Stimulated activated CD8-positive, alpha-beta memory T cell treated with anti-CD3 and anti-CD28 coated beads, Interleukin-15, amount 100 ng/mL, for 48 hours (primary cell): ENCODE measurements at regions not wholly inside any gene's neighbourhood (a gene's known extent, or its start where the extent isn't known, plus 50 kb on each side); places are given as distances from the start of the nearest gene placed in this dataset.

ENCODE experiments used
- DNase-seq, 2 donors: peaks; one replicate each; pipeline ENCODE4 v3.0.0-alpha.2; 2020; ENCODE audit warnings: low read depth in 2 of 2

DNA sequence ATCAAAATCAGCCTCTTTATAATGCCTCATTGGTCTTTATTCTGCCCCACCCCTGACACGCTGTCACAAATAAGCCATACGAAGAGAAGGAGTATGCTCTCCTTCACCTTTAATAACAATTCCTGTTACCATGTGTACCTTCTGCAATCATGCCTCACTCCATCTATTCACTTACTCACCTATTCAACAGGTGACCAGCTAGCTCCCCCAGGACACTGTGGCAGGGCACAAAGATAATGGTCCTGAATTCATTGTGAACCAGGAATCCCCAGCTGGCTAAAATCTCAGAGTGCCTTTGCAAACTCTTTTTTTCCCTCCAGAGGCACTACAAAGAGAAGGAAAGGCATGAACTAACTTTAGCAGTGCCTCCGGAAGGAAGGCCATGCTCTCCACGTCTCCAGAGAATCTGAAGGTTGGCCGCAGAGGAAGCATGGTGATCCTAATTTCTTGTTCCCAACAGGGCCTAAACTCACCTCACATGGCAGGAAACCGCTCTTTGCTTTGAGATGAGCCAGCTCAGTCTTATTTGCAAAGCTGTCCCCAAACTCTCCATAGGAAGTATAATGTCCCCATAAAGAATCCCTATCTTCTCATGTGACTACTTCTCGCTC, 590.3 kb downstream of the BUD13 start:
- DNase-seq = no peak

DNA sequence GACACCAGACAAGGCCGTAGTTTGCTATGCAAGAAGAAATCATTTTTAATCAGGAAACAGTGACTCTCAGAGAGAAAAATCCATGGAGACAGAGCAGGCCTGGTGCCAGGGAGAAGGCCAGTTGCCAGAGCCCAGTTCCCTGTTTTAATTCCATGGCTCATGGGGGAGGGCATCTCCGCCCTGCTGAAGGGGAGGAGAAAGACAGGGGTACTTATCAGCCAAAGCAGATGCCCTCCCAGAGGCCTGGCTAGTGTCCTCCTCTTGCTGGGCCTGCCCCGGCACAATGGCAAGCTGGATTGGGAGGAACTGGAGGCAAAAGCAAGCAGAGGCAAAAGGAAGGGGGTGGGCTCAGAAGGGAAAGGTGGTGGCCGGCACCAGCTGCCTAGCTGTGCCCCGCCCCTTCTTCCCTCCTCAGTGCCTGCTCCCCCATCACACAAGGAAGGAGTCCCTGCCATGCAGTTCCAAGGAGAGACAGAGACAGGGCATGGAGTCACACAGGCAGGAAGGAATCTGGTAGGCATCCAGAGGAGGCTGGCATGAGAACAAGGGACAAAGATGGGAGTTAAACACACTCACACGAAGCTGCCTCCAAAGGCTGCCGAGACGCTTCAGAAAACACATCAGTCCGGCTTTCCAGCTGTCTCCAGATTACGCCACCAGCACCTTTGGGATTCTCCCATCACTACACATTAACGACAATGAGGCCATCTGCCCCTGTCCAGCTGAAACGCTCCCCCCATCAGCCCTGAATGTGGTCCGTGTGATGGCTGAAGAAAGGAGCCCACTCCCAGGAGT, 591.8 kb downstream of the BUD13 start:
- no peak for DNase-seq

DNA sequence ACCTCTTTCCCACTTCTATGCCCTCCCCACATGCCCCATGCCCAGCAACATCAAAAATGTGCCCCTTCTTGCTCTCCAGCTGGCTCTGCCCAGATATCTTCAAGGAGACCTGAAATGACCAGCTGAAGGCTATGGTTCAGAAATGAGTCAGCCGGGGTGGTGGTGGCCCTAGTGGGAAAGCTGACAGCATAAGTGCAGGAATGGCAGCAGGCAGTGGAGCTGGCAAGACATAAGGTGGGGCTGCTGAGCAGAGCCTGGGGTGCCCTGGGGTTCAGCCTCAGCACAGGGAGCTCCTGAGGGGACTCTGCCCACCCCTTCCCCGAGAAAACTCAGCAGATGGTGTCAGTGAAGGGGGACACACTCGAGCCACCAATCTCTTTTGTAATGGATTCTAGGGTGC, 593.4 kb downstream of the BUD13 start:
- DNase-seq = no peak

DNA sequence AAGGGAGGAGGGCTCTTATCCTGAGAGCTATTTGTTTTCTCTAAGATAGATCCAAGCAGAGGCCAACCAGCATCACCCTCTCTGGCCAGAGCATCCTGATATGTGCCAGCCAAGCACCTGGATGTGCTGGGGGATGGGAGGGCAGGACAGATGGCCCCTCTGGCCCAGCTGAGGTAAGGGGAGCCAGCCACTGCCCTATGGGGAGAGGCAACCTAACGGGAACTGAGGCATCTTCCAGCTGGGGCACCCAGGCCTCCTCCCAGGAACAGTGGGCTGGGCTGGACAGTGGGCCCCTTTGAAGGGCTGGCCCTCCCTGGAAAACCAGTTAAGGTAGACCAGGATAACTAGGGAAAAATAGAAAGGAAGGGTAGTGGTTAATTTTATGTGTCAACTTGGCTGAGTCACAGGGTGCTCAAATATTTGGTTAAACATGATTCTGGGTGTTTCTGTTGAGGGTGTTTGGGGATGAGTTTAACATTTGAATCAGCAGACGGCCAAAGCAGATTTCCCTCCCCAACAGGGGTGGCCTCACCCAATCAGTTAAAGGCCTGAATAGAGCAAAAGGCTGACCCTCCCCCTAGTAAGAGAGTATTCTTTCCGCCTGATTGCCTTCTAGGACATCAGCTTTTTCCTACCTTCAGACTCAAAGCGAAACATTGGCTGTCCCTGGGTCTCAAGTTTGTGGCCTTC, 595.1 kb downstream of the BUD13 start:
- no peak for DNase-seq

DNA sequence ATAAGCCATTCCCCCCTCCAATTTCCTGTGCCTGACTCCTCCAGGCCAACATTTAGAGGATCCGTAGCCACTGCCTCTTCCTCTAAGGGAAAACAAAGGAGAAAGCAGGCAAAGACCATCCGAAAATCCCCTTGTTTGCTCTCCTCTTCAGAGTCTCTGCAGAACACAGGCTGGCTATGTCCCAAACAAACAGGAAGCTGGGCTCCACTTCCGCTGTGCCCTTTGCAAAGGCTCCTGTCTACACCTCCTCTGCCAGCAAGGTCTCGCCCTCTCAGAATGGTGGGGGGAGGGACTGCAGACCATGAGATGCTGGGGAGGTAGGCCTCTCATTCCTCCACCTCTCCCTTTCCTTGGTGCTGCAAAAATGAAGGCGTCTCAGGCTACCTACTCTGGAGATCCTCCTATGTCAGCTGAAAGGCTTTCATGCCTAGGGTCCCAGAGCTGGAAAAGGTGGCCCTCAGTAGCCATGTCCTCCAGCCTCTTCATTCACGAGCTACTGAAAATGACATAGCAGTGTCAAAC, 596.2 kb downstream of the BUD13 start:
- DNase-seq = no peak

DNA sequence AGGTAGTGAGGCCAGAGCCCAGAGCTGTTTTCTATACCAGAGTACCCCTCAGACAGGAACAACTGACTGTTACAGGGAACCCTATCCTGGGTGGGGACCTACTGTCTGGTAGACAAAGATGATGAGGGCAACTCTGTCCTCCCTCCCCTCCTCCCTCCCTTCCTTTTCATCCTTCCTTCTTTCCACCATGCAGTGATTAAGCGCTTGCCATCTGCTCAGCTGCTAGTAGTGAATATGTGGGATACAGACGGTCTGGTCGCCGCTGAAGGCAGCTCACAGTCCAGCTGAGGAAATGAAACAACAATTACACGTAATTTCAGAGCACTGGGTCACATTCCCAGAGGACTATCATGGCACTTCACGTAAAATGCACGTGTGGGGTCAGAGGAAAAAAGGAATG, 597.1 kb downstream of the BUD13 start:
- DNase-seq = no peak

DNA sequence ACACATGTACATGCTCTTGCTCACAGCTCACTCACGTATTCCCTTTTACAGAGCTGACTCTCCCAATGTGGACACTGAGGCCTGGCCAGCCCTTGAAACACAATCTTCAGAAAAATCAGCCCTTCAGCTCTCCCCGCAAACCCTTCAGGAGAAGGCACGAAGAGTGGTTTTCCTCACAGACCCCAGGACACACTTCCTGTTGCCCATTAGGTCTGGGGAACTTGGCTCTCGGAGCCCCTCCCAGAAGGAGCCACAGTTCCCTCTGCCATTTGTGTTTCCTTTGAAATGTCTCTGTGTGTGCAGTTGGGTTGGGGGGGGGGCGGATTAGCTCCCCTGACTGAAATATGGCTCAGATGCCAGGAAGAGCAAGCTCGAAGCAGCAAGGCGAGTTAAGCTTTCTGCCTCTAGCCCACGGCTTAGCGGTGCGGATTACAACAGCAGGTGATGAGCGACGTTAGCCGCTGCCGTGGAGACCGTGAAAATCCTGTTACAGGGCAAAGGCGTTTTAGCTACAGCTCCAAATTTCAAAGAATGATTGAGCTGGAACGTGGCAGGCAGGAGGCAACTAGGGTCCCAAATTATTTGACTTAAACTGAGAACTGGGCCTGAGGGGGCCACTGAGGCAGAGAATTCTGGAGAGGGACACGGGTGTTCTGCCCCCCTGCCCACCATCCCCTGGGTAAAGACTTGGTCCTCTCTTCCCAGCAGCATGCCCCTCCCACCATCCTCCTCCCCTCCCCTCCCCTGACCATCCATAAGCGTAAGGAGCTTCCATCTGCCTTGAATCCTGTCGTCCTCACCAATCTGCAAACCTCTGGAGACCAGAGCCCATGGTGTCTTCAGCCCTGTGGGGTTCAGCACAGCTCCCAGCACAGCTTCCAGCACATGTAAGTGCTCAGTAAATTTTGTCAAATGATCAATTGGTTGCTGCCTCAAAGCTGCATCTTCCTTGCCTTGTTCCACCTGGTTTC, 598.6 kb downstream of the BUD13 start:
- DNase-seq = no peak

DNA sequence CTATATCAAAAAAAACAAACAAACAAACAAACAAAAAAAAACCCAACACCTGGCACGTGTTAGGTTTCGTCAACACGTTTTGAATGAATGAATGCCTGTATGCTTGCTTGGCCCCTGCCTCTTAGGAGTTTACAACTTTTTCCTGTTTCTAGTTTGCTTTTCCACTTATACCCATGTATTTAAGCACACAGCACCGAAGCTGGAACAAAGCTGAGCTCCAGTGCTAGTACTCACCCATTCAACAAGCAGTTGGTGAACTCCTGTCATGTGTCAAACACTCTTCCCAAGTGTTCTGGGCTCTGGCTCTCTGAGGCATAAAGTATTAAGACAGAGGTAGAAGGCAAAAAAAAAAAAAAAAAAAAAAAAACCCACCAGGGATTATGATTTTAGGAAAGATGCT, 599.3 kb downstream of the BUD13 start:
- no peak for DNase-seq

DNA sequence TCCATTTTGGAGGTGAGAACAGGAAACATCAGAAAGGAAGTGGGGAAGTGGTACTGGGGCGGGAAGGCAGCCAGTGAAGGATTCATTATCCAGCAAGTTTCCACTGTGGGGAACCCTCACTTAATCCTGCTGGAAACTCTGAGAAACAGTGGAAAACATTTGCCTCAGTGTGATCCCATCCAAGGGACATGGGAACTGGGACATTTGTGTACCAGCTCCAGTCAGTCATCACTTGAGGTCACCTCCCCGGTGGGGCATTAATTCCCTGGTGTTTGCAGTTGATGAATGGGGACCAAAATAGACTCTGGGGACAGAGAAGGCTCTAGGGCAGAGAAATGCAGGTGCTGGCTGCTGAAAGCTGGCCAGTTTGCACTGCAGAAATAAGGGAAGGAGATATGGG, 599.9 kb downstream of the BUD13 start:
- DNase-seq = no peak

DNA sequence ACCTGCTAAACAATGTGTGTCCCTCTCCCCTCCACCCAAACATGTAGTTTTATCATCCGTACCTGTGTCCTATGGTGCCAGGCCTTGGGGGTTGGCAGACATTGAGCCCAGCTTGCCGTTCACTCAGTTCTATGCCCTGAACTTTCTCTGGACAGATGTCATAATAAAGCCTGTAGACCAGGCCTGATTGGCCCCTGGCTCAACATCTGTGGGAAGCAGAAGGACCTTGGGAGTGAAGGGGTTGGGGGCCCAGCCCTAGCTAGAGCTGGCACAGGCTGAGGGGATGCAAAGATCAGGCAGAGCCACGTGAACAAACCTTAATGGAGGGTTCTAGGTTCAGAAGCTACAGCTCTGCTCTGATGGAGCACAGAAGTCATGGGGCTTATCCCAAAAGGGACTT, 600.6 kb downstream of the BUD13 start:
- no peak for DNase-seq

DNA sequence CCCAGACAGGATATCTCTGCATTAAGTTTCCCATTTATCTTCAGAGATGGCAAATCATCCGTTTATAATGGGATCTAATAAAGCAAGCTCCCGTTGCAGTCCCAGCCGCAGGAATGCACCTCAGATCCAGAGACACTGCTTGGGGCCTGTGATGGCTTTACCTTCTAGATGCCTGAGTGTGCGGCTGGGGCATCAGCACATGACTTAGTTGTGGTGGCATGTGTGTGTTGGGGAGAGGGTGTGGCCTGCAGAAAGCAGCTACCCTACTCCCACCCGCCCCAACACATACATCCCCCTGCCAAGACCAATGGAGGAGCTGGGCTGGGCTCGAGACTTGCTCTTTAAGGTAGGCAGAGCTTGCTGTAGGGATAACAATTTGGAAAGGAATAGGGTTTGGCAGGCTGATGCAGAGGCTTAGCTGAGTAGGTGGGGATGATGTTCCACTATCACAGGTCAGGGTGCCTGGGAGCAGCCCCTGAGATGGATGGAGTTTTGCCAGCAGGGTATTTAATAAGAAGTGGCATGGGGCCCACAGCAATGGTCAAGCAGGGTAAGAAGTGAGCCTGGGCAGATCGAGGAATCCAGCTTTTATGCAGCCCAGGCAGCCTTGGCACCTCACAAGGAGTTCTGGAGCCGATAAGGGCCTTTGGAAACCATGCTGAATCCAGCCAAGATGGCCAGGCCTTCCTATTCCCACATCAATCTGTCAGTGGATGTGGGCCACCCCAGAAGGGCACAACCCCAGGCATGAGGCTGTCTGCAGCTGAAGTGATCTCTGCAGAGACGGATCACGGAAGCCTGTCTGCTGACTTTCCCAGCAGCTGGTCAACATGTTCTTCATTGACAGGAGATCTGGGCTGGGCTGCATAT, 601.3 kb downstream of the BUD13 start:
- no peak for DNase-seq

DNA sequence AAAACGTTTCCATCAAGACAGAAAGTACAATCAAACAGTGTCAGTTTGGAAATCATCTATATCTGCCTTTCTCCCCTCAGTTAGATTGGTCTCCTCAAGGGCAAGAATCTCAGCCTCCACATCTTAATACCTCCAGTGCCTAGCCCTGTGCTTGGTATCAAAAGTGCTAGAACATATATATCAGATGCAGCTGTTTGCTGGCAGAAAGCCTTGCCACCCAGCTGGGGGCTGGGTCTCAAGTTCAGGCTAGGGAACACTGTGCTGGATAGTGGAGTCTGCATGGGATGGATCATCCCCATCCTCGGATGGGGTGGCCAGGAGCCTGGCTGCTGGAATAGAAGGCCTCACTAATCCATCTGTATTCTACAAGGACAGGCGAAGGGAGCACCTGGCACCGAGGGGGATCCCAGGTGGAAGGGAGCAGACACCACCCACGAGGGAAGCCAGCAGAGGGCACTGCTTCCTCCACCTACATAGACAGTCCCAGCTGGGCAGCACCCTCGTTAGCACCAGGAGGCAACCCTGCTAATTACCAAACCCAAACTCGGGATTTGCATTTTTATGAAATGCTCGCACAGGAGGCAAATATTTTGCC, 602.2 kb downstream of the BUD13 start:
- DNase-seq = no peak

DNA sequence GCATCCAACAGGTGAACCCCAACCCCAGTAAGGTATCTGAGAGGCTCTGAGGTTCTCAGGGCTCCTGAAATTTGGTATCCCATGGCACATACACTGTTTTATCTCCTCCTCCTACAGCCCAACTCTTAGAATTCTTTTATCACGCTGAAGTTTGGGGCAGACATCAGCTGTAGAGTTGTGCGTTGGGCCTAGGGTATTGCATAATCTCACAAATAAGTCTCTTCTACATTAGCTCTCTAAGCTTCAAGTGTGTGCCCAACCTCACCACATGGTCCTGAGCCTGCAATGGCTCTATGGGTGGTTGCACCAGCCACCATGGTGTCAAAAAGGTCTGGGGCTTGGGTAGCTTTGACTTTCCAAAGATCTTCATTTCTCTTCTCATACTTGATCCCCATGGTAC, 603.0 kb downstream of the BUD13 start:
- DNase-seq = no peak

DNA sequence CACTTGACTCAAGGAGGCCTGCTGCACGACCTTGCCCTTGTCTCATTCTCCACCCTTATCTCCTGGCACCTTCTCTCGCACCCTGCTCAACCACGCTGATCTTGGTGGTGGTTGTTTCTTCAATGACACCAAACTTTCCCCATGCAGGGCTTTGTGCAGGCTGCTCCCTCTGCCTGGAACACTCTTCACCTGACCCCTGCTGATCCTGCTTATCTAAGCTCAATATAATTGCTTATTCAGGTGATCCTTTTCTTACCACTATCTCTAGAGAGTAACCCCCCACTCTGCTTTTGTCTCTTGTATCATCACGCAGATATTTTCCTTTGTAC, 604.4 kb downstream of the BUD13 start:
- DNase-seq = no peak

DNA sequence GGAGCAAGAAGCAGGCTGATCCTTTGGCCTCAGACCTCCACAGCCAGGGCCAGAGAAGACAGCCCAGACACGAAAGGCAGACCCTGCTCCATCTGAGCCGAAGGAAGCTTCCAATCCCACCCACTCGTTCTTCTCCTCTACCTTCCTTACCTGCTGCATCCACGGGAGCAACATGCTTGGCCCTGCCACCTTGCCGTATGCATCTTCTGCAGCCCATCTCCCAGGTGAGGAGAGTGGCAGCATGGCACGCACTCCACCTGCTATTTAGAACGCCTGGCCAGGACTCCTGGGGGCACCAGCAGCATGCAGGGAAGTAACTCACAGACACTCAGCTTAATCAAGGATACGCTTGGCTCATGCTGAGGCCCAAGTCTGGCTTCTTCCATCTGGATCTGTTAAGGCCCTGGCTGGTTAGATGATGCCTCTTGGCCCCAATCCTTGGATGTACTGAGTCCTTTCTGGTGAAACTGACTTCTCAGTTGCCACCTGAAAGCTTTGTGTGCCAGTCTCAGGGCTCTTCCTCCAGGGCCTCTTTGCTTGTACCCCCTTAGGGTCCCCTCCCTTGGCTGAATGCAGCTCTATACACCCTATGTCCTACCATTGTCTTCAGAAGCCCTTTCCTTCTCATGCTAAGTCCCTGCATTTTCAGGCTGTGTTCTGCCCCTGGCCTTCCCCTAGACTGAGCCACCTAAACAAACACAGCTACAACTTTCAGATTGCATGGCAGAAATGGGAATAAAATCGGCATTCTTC, 604.9 kb downstream of the BUD13 start:
- DNase-seq = no peak

DNA sequence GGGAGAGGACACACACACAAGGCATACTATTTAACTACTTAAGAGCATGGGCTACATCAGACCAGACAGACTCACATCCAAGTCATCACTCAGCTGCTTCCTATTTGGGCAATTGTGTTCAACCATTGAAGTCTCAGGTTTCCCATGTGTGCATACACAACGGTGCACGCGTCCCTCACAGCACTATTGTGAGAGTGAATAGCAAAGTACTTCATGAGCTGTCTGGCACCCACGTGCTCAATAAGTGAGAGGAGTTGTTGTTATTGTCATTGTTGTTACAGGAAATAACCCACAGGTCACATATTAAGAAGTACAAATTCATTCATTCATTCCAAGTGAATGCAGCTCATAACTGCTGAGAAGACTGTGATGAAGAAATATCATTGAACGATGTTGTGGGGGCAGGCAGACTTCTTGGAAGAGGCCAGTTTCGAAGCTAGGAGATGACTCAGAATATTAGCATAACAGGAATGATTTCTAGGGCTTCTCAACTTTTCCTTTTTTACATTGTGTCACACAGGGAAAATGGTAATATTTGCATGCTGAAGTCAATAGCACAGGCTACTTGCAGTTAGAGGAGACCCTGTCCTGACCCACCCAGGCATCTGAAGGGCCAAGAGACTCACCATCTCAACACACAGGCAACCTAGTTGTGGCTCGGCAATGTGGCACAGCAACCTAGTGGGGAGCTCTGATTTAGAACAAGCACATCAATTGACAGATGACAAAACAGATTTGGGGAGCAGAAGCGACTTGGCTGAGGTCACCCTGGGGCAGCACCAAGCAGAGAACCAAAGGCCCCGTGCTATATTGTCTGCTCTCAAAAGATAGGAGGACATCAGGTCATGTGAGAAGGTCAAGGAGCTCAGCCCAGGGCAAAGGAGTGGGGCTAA, 606.0 kb downstream of the BUD13 start:
- no peak for DNase-seq

DNA sequence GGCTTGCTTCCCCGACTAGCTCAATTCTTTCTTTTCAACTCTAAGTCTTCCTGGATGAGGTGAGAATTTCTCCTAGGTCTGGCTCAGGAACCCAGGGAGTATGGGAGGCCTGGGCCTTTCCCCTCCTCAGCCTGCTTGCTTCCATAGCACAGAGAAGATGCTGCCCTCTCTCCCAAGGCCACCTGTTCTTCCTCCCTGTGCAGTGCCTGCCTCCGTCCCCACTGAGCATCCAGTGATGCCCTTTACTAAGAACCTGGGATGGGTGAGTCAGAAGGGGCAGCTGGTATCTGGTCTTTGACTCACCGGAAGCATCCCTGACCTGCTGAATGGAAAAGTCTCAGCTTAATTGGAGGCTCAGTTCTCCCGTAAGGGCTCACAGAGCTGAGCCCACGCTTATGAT, 607.9 kb downstream of the BUD13 start:
- DNase-seq = no peak

DNA sequence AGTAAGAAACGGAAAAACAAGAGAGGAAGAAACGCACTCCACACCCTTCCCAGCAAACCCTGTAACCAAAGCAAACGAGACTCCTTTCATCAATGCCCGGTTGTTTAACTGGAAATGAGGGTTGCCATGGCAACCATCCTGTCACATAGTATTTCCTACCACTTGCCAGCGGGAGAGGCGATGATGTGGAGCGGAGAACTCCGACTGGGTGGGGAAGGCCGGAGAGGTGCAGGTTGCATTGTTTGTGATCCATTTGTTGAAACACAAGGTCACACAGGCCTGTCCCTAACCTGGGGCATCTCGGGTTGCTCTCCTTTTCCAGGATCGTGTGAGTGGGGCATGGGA, 609.9 kb downstream of the BUD13 start:
- no peak for DNase-seq
